Neutrophil (primary cell): ENCODE measurements at regions not wholly inside any gene's neighbourhood (a gene's known extent, or its start where the extent isn't known, plus 50 kb on each side); places are given as distances from the start of the nearest gene placed in this dataset.

Experiments used
- H3K27ac ChIP-seq: fragments of 200-600 bp; sonication (generic); 2 replicates; pipeline ENCODE4 v1.5.1; 2016; ENCODE audit warnings: mild to moderate bottlenecking, moderate library complexity
- H3K27me3 ChIP-seq: fragments of 200-600 bp; sonication (generic); 2 replicates; pipeline ENCODE4 v1.6.0; 2016; ENCODE audit warnings: mild to moderate bottlenecking
- H3K36me3 ChIP-seq: fragments of 200-600 bp; sonication (generic); 2 replicates; pipeline ENCODE4 v1.5.1; 2017
- H3K4me1 ChIP-seq, 2 experiments: fragments of 200-600 bp in 1 of 2; sonication (generic) in 1 of 2; 1 replicate in 1 of 2; 2 replicates in 1 of 2; pipeline versions ENCODE4 v1.5.1 to v1.6.1; 2013 to 2016; ENCODE audit warnings: low read depth in 1 of 2, low read length in 1 of 2, mild to moderate bottlenecking in 1 of 2, moderate library complexity in 1 of 2; ENCODE audit not compliant: control insufficient read depth in 1 of 2, insufficient read depth in 1 of 2
- H3K4me3 ChIP-seq, 2 experiments: fragments of 200-600 bp in 1 of 2; sonication (generic) in 1 of 2; 1 replicate in 1 of 2; 2 replicates in 1 of 2; pipeline ENCODE4 v1.5.1; 2013 to 2016; ENCODE audit warnings: low read depth in 1 of 2, low read length in 1 of 2, mild to moderate bottlenecking in 1 of 2, moderate library complexity in 1 of 2
- H3K9me3 ChIP-seq: fragments of 200-600 bp; sonication (generic); 2 replicates; pipeline ENCODE4 v1.5.1; 2016
- CTCF ChIP-seq: fragments of 200-600 bp; sonication (generic); IDR thresholded peaks from 2 replicates; pipeline ENCODE4 v1.5.1; 2016; ENCODE audit warnings: antibody characterized with exemption

- H3K27ac ChIP-seq, result no peak overlapping the region
- peaks cover 9% of the 10 kb centered on the region for H3K27me3 ChIP-seq
- no peaks in the 10 kb centered on the region for H3K9me3 ChIP-seq
- H3K4me1 ChIP-seq, result no peaks in the 10 kb centered on the region
- H3K36me3 ChIP-seq, result no peaks in the 10 kb centered on the region
- no peak for TF ChIP-seq CTCF
- no peak overlapping the region for H3K4me3 ChIP-seq
Measured at GRCh38 chr19:30106417-30107095, 164.5 kb downstream of the URI1 start.

GRCh38 chr19:30107251-30107650 is 165.2 kb downstream of the URI1 start:
- no peaks in the 10 kb centered on the region for H3K36me3 ChIP-seq
- no peaks in the 10 kb centered on the region for H3K4me1 ChIP-seq
- H3K27me3 ChIP-seq, result peaks cover 9% of the 10 kb centered on the region
- no peak overlapping the region for H3K4me3 ChIP-seq
- TF ChIP-seq CTCF, result no peak
- no peak overlapping the region for H3K27ac ChIP-seq
- no peaks in the 10 kb centered on the region for H3K9me3 ChIP-seq

- TF ChIP-seq CTCF, result no peak
- Histone ChIP-seq H3K9me3 (no peaks in the 10 kb centered on the region), H3K27me3 (peaks cover 9% of the 10 kb centered on the region)
Measured at GRCh38 chr19:30109565-30109964, 167.5 kb downstream of the URI1 start.

GRCh38 chr19:30111021-30111855 is 169.2 kb downstream of the URI1 start:
- Histone ChIP-seq H3K4me1 (no peaks in the 10 kb centered on the region), H3K27ac (no peak overlapping the region), H3K36me3 (no peaks in the 10 kb centered on the region), H3K27me3 (peaks cover 9% of the 10 kb centered on the region), H3K9me3 (no peaks in the 10 kb centered on the region), H3K4me3 (no peak overlapping the region)
- TF ChIP-seq CTCF, result no peak

More at GRCh38 chr19:30109565-30109964, 167.5 kb downstream of the URI1 start:
- no peaks in the 10 kb centered on the region for H3K4me1 ChIP-seq
- H3K36me3 ChIP-seq, result no peaks in the 10 kb centered on the region
- H3K27ac ChIP-seq, result no peak overlapping the region
- H3K4me3 ChIP-seq, result no peak overlapping the region

GRCh38 chr19:30112171-30112570 is 170.1 kb downstream of the URI1 start:
- Histone ChIP-seq H3K4me3 (no peak overlapping the region), H3K36me3 (no peaks in the 10 kb centered on the region), H3K27me3 (peaks cover 4% of the 10 kb centered on the region), H3K9me3 (no peaks in the 10 kb centered on the region), H3K4me1 (no peaks in the 10 kb centered on the region), H3K27ac (no peak overlapping the region)
- TF ChIP-seq CTCF, result no peak
